ENCODE measurements at regions not wholly inside any gene's neighbourhood (a gene's known extent, or its start where the extent isn't known, plus 50 kb on each side); places are given as distances from the start of the nearest gene placed in this dataset.
"Not testable (repeated sequence)": the region's sequence is repeated elsewhere in the genome, so short reads cannot be mapped to it uniquely, and the experiment has no call there.

DNA sequence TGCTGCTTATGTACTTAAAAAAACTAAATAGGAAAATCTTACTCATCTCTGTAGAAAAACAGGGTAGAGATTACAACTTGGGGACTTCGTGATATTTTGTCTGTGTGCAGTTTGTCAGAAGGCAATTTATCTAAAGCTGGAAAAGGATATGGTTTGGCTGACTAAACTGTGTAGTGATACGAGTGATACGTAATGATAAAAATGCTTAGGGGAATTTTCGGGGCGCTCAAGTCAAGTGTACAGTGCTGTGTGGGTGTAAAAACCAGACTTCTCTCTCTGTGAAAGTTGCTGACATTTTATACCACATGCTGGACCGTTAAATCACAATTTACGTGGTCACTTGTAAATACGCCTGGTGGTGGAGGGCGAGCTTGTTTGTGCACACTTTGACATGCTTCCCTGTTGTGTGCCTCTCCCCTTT, 221.7 kb downstream of the KCNRG start:
- peak; percentile 17 to 21 for DNase-seq

GRCh38 chr13:50238922-50239321, 223.7 kb downstream of the KCNRG start:
- DNase-seq: no peak

- no peak for DNase-seq
Measured at GRCh38 chr13:50241479-50241878, 226.2 kb downstream of the KCNRG start.

DNA sequence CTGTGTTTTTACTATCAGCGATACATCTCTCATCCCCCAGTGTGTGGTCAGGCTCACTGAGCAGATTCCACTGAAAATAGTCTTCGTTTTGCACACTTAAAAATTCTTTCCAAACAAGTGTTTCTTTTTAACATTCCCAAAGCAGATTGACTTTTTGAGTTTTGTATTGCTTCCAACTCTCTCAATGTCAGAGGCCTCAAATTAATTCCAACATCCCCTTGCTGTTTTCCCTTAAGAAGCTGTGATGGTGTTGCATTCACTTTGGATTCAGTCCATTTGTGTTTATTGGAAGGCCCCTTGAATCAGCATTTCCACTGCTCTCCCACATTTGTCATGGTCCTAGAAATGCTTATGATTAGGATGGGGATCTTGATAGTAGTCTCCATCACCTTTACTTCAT, 228.7 kb downstream of the KCNRG start:
- DNase-seq: no peak

GRCh38 chr13:50244355-50244712, 229.1 kb downstream of the KCNRG start:
- DNase-seq: no peak

- DNase-seq: peak; percentile 30 to 35
Measured at GRCh38 chr13:50244713-50245574, 229.7 kb downstream of the KCNRG start.

DNA sequence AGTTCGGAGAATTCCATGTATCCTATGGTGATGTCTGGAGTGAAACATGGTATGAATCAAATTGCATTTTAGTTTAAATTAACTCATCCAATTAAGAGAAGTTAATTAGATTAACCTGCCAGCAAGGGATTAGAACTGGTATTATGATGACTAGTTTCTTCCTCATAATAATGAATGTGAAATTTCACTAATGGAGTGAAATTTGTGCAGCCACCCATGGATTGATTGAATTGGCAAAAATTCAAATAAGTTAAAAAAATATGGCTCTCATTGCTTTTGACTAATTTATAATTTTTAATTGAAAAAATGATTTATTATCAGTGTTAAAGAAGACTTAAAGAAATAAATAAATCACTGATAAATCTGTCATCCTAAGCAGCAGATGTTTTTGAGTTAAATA, 232.0 kb downstream of the KCNRG start:
- DNase-seq: no peak

GRCh38 chr13:50248516-50249143, 233.4 kb downstream of the KCNRG start:
- DNase-seq: no peak

DNA sequence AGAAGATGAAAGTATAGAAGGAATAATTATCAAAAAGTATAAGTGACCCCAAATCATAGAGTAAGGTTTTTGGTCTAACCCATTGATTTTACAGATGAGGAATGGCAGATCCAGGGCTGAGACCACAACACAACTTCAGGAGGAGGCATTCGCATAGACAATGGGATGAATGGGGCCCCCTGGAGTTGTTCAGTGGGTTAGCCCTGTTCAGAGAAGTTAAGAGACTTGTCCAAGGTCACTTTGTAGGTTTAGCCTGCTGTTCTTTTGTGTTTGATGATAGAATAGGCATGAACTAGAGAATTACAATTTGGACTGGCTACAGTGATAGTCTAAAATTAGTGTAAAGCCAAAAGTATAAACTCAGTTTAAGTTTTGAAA, 233.9 kb downstream of the KCNRG start:
- no peak for DNase-seq

DNA sequence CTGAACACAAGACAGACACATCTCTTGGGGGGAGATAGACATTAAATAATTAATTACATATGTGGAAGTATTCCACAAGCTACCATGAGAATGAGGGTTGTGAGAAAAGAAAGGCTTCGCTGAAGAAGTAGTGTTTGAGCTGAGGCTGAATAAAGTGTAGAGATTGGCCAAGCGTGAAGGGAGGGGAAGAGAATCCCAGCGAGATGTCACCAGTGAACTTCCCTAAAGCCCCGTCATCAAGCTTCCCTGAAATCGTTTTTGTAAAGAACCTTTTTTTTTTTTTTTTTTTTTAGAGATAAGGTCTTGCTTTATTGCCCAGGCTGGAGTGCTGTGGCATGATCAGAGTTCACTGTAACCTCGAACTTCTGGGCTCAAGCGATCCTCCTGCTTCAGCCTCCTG, 235.2 kb downstream of the KCNRG start:
- no peak for DNase-seq

- no peak for DNase-seq
Measured at GRCh38 chr13:50255639-50256038, 240.4 kb downstream of the KCNRG start.

DNA sequence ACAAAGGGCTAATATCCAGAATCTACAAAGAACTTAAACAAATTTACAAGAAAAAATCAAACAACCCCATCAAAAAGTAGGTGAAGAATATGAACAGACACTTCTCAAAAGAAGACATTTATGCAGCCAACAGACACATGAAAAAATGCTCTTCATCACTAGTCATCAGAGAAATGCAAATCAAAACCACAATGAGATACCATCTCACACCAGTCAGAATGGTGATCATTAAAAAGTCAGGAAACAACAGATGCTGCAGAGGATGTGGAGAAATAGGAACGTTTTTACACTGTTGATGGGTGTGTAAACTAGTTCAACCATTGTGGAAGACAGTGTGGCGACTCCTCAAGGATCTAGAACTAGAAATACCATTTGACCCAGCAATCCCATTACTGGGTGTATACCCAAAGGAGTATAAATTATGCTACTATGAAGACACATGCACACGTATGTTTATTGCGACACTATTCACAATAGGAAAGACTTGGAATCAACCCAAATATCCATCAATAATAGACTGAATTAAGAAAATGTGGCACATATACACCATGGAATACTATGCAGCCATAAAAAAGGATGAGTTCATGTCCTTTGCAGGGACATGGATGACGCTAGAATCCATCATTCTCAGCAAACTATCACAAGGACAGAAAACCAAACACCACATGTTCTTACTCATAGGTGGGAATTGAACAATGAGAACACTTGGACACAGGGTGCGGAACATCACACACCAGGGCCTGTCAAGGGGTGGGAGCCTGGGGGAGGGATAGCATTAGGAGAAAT, 241.5 kb downstream of the KCNRG start:
- not testable (repeated sequence) for DNase-seq

GRCh38 chr13:50257646-50258045, 242.4 kb downstream of the KCNRG start:
- DNase-seq: no peak

DNA sequence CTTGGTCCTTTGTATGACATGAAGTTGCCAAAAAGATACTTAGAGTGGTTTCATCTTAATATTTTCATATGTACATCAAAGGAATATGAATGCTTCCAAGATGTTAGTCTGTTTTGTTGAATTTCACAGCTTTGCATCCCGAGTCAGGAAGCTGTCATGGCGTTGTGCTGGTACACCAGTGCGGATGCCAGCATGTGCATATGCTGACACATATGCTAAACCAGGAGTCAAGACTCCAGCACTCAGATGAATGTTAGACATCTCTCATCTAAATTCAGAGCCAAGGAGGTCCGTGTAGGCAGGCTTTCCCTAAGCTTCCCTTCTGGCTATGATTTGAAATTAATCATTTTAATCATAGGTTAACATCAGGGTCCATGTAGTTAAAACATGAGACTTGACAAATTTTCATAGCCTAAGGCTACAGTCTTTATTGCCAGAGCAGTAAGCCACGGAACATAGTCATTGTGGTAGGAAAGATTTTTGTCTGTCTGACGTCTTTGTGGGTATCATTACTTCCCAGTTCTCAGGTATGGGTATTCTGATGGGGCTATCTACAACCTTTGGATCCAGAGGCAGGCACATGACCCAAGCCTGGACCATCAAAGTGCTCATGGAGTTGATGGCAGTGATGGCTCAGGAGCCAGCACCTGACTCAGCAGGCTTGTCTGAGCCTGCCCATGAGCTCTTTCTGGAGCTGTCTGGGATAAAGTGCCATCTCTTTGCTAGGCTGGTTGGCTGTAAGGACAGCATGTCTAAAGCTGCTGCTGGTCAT, 246.1 kb downstream of the KCNRG start:
- no peak for DNase-seq

GRCh38 chr13:50267066-50267465, 251.8 kb downstream of the KCNRG start:
- no peak for DNase-seq

DNA sequence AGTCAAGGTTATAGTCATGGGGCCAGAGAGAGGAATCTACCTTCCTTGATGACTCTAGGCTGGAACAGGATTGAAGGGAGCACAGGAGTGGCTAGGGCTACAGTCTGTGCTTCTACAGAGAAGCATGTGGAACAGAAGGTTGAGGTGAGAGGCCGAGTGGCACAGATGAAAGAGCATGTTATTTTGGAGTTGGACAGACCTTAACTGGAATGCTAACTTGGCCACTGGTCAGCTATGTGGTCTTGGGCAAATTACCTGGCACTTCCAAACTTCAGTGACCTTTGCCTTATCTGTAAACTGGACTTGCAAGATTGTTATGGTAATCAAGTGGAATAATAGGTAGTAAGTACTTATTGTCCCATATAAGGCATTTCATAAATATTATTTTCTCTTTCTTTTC, 252.7 kb downstream of the KCNRG start:
- no peak for DNase-seq

DNA sequence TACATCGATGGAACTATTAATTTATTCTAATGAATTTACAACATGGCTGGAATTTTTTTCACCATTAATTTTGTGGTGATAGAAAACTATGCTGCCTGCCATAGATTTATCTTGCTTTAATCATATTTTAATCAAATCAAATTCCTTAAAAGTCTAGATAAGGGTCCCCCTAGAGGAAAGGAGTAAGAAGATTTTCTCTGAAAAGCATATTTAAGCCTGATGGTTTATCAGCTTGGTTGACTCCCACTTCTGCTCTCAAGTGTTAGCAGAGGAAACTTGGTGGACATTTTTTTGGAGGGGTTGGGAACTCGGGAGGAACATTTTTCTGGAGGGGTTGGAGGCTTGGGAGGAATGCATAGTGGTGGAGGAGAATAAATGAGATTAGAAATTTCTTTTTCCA, 253.3 kb downstream of the KCNRG start:
- DNase-seq: no peak

DNA sequence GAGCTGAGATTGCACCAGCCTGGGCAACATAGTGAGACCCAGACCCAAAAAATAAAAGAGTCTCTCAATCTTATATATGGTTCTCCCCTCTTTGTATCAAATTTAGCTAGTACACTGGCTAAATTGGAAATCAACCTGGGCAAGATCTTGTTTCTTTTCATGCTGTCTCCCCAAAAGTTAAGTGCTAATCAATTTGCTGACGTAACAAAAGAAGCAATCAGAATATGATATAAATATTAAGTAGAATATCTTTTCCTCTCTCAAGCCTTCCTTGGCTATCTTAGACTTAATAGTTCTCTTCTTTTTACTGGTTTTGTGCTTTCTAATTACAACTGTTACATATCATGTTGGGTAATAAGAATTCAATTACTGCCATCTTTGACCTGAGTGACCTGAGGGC, 258.9 kb downstream of the KCNRG start:
- DNase-seq: no peak

GRCh38 chr13:50275392-50276063, 260.3 kb downstream of the KCNRG start:
- DNase-seq: no peak

DNA sequence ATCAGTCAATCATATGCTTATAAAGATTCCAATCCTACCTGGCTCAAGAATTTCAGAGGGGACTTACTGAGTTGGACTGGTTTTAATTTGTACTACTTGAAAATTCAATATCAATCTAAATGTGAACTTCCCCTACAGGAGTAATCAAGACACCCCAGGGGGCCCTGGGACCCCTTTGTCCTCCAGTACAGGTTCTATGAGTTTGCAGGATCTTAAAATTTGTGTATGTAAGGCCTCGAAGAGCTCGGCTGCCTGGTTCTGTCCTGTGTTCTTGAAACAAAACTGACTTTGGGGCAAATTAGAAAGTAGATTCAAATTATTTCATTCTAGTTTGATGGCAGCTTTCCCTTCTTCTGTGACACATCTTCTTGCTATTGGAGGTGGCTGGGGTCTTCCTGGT, 261.3 kb downstream of the KCNRG start:
- DNase-seq: no peak

- DNase-seq: no peak
Measured at GRCh38 chr13:50277127-50277526, 261.9 kb downstream of the KCNRG start.

GRCh38 chr13:50277906-50278305, 262.7 kb downstream of the KCNRG start:
- DNase-seq: no peak

Measured in activated CD4-positive, alpha-beta T cell treated with anti-CD3 and anti-CD28 coated beads, Interleukin-2, amount 50 U/mL, for 4 hours (primary cell).